ENCODE measurements at regions not wholly inside any gene's neighbourhood (a gene's known extent, or its start where the extent isn't known, plus 50 kb on each side); places are given as distances from the start of the nearest gene placed in this dataset.

GRCh38 chr20:7078804-7079203 lies 311.3 kb downstream of the BMP2 start:
- DNase-seq (ENCODE audit: low read depth in 2 of 2) = no peak

- no peak for DNase-seq (ENCODE audit: low read depth in 2 of 2)
Measured at GRCh38 chr20:7080472-7080871, 313.0 kb downstream of the BMP2 start.

DNA sequence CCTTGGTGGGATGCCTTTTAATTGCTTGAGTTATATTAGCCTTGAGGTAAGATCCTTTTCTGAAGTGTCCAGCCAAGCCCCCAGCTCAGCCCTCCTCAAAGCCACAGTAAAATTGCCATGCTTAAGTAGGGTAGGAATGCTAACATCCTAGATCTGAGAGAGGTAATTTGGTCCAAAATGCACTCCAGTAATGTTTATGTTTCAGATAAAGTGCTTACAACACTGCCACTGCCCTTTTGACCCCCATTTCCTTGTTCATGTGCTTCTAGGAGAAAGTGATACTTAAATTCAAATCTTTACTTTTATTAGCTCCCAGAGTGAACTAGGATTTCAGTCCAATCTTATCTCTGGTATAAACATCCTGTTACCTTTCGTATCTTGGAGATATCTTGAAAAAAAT lies 318.0 kb downstream of the BMP2 start:
- DNase-seq (ENCODE audit: low read depth in 2 of 2) = no peak

DNA sequence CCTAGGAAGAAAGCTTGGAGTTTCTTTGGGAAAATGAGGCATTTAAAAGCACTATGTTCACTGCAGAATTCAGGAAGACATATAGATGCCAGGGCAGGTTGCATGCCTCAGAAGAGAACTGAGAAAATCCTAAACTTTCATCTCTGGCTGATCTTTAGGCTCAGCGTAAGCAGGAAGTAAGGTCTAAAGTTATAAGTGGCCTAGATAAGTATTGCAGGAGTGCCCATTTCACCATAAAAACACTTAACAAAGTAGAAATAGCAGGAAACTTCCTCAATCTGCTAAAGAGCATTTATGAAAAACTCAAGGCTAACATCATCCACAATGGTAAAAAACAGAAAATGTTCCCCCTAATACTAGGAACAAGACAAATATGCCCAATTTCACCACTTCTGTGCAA lies 320.3 kb downstream of the BMP2 start:
- no peak for DNase-seq (ENCODE audit: low read depth in 2 of 2)

DNA sequence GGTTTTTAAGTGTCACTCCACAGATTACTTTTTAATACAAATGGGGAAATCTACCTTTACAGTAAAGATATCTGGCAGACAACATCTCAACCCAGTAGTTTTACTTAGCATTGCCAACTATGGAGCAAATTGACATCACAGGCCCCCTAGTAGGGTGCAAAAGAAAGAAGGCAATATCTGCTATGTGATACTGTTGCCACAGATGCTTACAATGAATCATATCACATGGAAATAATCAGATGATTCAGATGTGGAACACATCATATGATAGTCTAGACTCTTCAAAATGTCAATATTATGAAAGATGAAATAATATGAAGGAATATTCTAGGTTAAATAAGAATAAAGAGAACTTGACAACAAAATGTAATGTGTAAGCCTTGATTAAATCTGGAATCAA lies 322.5 kb downstream of the BMP2 start:
- DNase-seq (ENCODE audit: low read depth in 2 of 2) = no peak

- DNase-seq (ENCODE audit: low read depth in 2 of 2) = no peak
Measured at GRCh38 chr20:7090811-7091210, 323.3 kb downstream of the BMP2 start.

DNA sequence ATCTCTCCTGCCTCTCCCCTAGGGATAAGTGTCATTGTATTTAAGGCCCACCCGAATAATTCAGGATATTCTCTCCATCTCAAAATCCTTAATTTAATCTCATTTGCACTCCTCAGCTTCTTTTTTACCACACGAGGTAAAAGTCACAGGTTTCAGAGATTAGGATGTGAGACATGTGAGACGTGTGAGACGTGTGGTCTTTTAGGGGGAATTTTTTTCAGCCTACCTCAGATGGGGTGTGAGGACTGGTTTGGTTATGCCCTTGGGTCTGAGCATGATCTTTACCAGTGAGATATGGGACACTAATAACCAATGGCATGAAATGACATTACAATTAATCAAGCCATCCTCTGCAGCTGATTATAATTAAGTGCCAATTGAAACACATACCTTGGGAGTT lies 324.2 kb downstream of the BMP2 start:
- no peak for DNase-seq (ENCODE audit: low read depth in 2 of 2)

GRCh38 chr20:7094438-7094997 lies 327.0 kb downstream of the BMP2 start:
- no peak for DNase-seq (ENCODE audit: low read depth in 2 of 2)

DNA sequence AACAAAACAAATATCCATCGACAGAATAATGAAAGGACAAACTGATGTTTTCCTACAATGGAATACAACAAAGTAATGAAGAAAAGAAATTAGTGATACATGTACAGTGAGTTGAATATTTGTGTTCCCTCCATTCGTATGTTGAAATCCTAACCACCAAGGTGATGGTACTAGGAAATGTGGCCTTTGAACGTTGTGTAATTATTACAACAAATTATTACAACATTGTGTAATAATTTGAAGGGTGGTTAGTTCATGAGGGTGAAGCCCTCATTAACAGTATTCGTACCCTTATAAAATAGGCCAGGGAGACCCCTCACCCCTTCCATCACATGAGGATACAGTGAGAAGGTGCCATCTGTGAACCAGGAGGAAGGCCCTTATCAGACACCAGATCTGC lies 339.4 kb downstream of the BMP2 start:
- no peak for DNase-seq (ENCODE audit: low read depth in 2 of 2)

- no peak for DNase-seq (ENCODE audit: low read depth in 2 of 2)
Measured at GRCh38 chr20:7108929-7109328, 341.4 kb downstream of the BMP2 start.

- DNase-seq (ENCODE audit: low read depth in 2 of 2) = no peak
Measured at GRCh38 chr20:7113577-7114466, 346.3 kb downstream of the BMP2 start.

DNA sequence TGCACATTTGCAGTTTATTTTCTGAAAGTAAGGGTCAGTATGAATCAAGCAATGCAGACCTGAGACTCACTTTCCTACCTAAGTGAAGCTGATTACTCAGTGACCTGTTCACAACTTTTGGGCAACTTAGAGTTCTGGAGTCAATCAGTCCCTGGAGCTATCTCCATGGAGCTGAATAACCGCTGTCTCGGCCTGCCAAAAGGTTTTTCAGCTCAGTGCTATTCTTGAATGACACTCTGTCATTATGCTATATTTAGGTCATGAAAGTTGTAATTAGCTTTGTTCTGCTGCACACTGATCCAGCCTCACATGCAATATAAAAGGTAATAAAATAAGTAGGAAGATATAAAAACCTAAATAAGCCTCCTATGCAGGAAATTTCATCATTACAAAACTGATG lies 356.0 kb downstream of the BMP2 start:
- no peak for DNase-seq (ENCODE audit: low read depth in 2 of 2)

GRCh38 chr20:7124120-7124519 lies 356.6 kb downstream of the BMP2 start:
- DNase-seq (ENCODE audit: low read depth in 2 of 2) = no peak

- DNase-seq (ENCODE audit: low read depth in 2 of 2) = no peak
Measured at GRCh38 chr20:7136886-7137285, 369.4 kb downstream of the BMP2 start.

GRCh38 chr20:7137395-7138151 lies 370.1 kb downstream of the BMP2 start:
- DNase-seq (ENCODE audit: low read depth in 2 of 2) = no peak

GRCh38 chr20:7144464-7144863 lies 377.0 kb downstream of the BMP2 start:
- no peak for DNase-seq (ENCODE audit: low read depth in 2 of 2)

- no peak for DNase-seq (ENCODE audit: low read depth in 2 of 2)
Measured at GRCh38 chr20:7146552-7147219, 379.2 kb downstream of the BMP2 start.

DNA sequence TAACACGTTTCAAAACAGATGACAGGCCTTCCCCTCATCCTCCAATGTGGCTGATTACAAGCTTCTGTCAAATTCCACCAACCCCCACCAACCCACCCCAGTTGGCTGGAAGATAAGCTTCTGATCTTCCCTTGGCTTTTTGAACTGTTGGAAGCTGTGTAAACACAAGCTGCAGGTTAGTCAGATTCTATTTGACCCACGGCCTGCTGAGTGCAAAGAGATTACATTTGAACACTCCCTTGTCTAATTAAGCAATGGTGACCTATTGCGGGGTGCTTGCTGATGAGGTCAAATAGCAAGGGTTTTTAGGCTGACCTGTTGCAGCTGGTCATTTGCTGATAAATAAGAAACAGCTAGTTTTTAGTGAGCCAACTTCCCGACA lies 379.7 kb downstream of the BMP2 start:
- DNase-seq (ENCODE audit: low read depth in 2 of 2) = no peak

DNA sequence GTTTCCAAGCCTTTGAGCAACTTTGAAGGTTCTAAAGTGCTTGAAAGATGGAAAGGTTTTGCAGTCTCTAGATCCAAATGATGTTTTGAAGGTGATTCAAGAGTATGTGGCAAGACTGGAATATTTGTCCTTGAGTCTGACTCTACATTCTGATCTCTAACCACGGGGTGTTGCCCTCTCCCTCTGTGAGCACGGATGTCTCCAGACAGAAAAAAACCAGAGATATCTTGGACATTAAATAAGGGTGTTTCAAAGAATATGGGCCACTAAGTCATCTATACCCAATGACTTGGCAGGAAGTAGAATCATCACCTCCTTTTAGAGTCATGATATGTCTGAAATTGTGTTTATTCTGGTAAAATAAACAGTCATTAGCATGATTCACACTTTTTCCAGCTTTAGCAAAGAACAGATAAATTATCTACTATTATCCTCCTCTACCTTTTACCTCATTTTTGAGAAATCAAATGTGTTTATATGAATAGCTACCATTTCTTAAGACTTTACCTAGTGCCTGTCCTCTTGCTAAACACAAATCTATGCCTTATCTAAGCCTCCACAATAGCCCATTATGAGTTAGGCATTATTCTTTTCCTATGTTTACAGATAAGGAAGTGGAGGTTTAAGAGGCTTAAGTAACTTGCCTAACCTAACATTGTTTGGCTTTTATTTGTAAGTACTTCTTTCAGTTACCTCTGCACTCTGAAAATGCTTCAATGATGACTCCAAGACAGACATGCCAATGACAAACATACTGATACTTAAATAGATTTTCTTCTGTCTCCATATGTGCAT lies 384.4 kb downstream of the BMP2 start:
- DNase-seq (ENCODE audit: low read depth in 2 of 2) = no peak

GRCh38 chr20:7155282-7155681 lies 387.8 kb downstream of the BMP2 start:
- DNase-seq (ENCODE audit: low read depth in 2 of 2) = no peak

- DNase-seq (ENCODE audit: low read depth in 2 of 2) = no peak
Measured at GRCh38 chr20:7155794-7156193, 388.3 kb downstream of the BMP2 start.

DNA sequence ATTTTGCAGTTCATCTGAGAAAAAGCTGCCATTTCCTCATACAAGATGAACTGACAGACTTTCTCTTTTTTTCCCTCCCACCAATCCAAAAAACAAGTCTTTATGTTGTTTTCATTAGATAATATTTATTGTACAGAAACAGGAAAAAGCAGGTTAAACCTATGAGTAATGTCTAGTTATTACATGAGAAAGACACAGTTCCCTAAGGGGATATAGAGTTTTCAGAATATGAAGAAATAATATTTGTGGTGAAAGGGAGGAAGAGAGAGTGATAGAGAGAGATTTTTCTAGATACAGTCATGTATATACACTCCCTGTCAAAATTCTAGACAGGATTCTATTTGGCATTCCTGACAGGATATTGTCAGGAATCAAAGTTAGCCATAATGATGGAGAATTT lies 392.4 kb downstream of the BMP2 start:
- DNase-seq (ENCODE audit: low read depth in 2 of 2) = no peak
